SK-N-MC (cell line): ENCODE measurements at regions not wholly inside any gene's neighbourhood (a gene's known extent, or its start where the extent isn't known, plus 50 kb on each side); places are given as distances from the start of the nearest gene placed in this dataset.

Experiments used
- EZH2 ChIP-seq: fragments of 200-600 bp; sonication (generic); IDR thresholded peaks from one replicate; pipeline ENCODE4 v1.6.1; 2017; ENCODE audit warnings: antibody characterized with exemption
- POLR2AphosphoS5 ChIP-seq: IDR thresholded peaks from 2 replicates; pipeline ENCODE4 v1.6.1; 2012; ENCODE audit warnings: mild to moderate bottlenecking, low read depth, low read length, borderline replicate concordance

DNA sequence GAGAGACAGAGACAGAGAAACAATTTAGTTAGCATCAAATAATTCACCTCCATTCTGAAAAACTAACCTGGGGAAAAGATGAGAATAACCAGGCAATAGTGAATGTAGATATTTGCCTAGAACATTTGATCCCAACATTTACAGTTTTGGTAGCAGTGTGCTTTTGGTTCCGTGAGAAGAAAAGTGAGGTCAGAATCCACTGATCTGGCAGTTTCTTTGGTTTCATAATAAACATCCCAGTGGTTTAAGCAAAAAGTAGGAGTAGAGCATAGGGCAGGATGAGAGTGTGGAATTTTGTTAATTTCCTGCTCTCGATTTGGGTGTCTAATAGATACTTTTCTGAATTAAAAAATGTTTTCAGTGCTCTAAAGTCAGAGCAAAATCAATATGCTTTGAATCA lies 887.0 kb downstream of the NR2F1-AS1 start:
- no peak for TF ChIP-seq POLR2AphosphoS5
- no peak for TF ChIP-seq EZH2
